HG03108 (cell line): ENCODE measurements at regions not wholly inside any gene's neighbourhood (a gene's known extent, or its start where the extent isn't known, plus 50 kb on each side); places are given as distances from the start of the nearest gene placed in this dataset.

Experiments used
- ATAC-seq: cut with Tn5 transposase; IDR thresholded peaks from one replicate; pipeline ENCODE4 v1.9.1; 2021; ENCODE audit warnings: moderate library complexity; ENCODE audit not compliant: unreplicated experiment

GRCh38 chr10:124229989-124230634 is 136.7 kb upstream of the CHST15 start:
- no peak for ATAC-seq

- no peak for ATAC-seq
Observed at GRCh38 chr10:124229201-124229988, 136.0 kb upstream of the CHST15 start.

- ATAC-seq: no peak
Observed at GRCh38 chr10:124228471-124228870, 135.1 kb upstream of the CHST15 start.

GRCh38 chr10:124227988-124228387 is 134.6 kb upstream of the CHST15 start:
- no peak for ATAC-seq

- no peak for ATAC-seq
Observed at GRCh38 chr10:124227055-124227975, 133.9 kb upstream of the CHST15 start.

GRCh38 chr10:124226271-124227054 is 133.1 kb upstream of the CHST15 start:
- ATAC-seq: no peak

GRCh38 chr10:124225467-124226270 is 132.3 kb upstream of the CHST15 start:
- ATAC-seq: no peak

- no peak for ATAC-seq
Observed at GRCh38 chr10:124225029-124225466, 131.7 kb upstream of the CHST15 start.

GRCh38 chr10:124224331-124225028 is 131.1 kb upstream of the CHST15 start:
- no peak for ATAC-seq

GRCh38 chr10:124223711-124224085 is 130.3 kb upstream of the CHST15 start:
- no peak for ATAC-seq

GRCh38 chr10:124222988-124223710 is 129.8 kb upstream of the CHST15 start:
- no peak for ATAC-seq

- no peak for ATAC-seq
Observed at GRCh38 chr10:124222318-124222987, 129.1 kb upstream of the CHST15 start.

GRCh38 chr10:124221356-124222317 is 128.2 kb upstream of the CHST15 start:
- peak; percentile 79 for ATAC-seq

GRCh38 chr10:124220971-124221355 is 127.6 kb upstream of the CHST15 start:
- no peak for ATAC-seq

- no peak for ATAC-seq
Observed at GRCh38 chr10:124220547-124220946, 127.1 kb upstream of the CHST15 start.

GRCh38 chr10:124219655-124220054 is 126.3 kb upstream of the CHST15 start:
- no peak for ATAC-seq

GRCh38 chr10:124219062-124219461 is 125.7 kb upstream of the CHST15 start:
- no peak for ATAC-seq
